Breast epithelium (tissue), 4 donors: ENCODE measurements at regions not wholly inside any gene's neighbourhood (a gene's known extent, or its start where the extent isn't known, plus 50 kb on each side); places are given as distances from the start of the nearest gene placed in this dataset.

Experiments
- DNase-seq, 2 donors: peaks; one replicate each; pipeline ENCODE4 v3.0.0-alpha.2; 2019; ENCODE audit warnings: low spot score in 2 of 2
- H3K27ac ChIP-seq, 2 donors: fragments of 200-600 bp; sonication (generic) in 1 of 2; one replicate each; pipeline ENCODE4 v1.5.1; 2016 to 2019; ENCODE audit warnings: mild to moderate bottlenecking in 1 of 2
- H3K27me3 ChIP-seq, 2 donors: fragments of 200-600 bp; sonication (generic) in 1 of 2; one replicate each; pipeline versions ENCODE4 v1.5.1 to v1.6.0; 2017 to 2019; ENCODE audit warnings: control low read depth in 1 of 2, mild to moderate bottlenecking in 1 of 2
- H3K36me3 ChIP-seq: fragments of 200-600 bp; one replicate; pipeline ENCODE4 v1.5.1; 2019
- H3K4me1 ChIP-seq, 2 donors: fragments of 200-600 bp; sonication (generic); one replicate each; pipeline ENCODE4 v1.5.1; 2016 to 2019; ENCODE audit warnings: control low read depth in 1 of 2
- H3K4me3 ChIP-seq, 3 donors: fragments of 200-600 bp; sonication (generic); 1 replicate in 2 of 3; 2 replicates in 1 of 3; pipeline ENCODE4 v1.5.1; 2016 to 2019; ENCODE audit warnings: mild to moderate bottlenecking in 3 of 3, moderate library complexity in 2 of 3
- H3K9me3 ChIP-seq, 2 donors: fragments of 200-600 bp; sonication (generic) in 1 of 2; one replicate each; pipeline ENCODE4 v1.5.1; 2016 to 2019; ENCODE audit warnings: control low read depth in 1 of 2
- POLR2A ChIP-seq: fragments of 450-650 bp; IDR thresholded peaks from one replicate; pipeline ENCODE4 v1.6.1; 2016; ENCODE audit warnings: antibody characterized with exemption, mild to moderate bottlenecking, moderate library complexity
- POLR2AphosphoS5 ChIP-seq, 3 donors: sonication (generic); formaldehyde crosslinking; IDR thresholded peaks; one replicate each; pipeline ENCODE4 v1.6.1; 2017; ENCODE audit warnings: antibody characterized with exemption in 3 of 3
- intact Hi-C: fragments of 100-400 bp; cut with DNase I; formaldehyde crosslinking; loops from one replicate; pipeline ENCODE4 v1.15.1; 2023; ENCODE audit warnings: low total_unique reads
- TF ChIP-seq, protein P1 (sequence below), 3 donors: fragments of 450-650 bp; IDR thresholded peaks; one replicate each; pipeline ENCODE4 v1.5.1; 2016 to 2017; ENCODE audit warnings: antibody characterized with exemption in 3 of 3, mild to moderate bottlenecking in 3 of 3, moderate library complexity in 3 of 3

GRCh38 chr14:49425921-49426320 lies 160.3 kb downstream of the RPS29 start:
- TF ChIP-seq POLR2AphosphoS5 (IDR thresholded peaks at IDR 0.05) (no peak), POLR2A (no peak)
- TF ChIP-seq, protein P1, sequence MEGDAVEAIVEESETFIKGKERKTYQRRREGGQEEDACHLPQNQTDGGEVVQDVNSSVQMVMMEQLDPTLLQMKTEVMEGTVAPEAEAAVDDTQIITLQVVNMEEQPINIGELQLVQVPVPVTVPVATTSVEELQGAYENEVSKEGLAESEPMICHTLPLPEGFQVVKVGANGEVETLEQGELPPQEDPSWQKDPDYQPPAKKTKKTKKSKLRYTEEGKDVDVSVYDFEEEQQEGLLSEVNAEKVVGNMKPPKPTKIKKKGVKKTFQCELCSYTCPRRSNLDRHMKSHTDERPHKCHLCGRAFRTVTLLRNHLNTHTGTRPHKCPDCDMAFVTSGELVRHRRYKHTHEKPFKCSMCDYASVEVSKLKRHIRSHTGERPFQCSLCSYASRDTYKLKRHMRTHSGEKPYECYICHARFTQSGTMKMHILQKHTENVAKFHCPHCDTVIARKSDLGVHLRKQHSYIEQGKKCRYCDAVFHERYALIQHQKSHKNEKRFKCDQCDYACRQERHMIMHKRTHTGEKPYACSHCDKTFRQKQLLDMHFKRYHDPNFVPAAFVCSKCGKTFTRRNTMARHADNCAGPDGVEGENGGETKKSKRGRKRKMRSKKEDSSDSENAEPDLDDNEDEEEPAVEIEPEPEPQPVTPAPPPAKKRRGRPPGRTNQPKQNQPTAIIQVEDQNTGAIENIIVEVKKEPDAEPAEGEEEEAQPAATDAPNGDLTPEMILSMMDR (IDR thresholded peaks at IDR 0.05), result no peak
- DNase-seq, result no peak
- Histone ChIP-seq H3K36me3 (no peaks in the 10 kb centered on the region), H3K27me3 (no peaks in the 10 kb centered on the region), H3K4me1 (no peaks in the 10 kb centered on the region), H3K4me3 (no peak overlapping the region), H3K9me3 (peaks cover 0 to 3% of the 10 kb centered on the region in 2 donors), H3K27ac (no peak overlapping the region)
- intact Hi-C loops, result no loop called here

GRCh38 chr14:49424436-49425331 lies 161.5 kb downstream of the RPS29 start:
- DNase-seq, result no peak

DNA sequence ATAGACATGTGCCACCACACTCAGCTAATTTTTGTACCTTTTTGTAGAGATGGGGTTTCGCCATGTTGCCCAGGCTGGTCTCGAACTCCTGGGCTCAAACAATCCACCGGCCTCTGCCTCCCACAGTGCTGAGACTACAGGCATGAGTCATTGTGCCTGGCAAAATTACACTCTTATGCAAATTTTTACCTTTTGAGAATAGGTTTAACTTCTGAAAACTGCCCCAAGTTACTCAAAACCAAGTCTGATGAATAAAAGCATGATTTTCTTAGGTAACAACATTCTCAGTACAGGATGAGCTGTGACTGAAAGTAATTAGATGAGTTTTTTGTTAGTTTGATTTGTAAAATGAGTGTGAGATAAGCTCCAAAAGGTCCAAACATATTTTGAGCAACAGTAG lies 166.0 kb downstream of the RPS29 start:
- intact Hi-C loops, result no loop called here
- no peak for DNase-seq
- TF ChIP-seq, protein P1 (IDR thresholded peaks at IDR 0.05), result no peak
- no peak for TF ChIP-seq POLR2AphosphoS5 (IDR thresholded peaks at IDR 0.05)
- no peak for TF ChIP-seq POLR2A
- no peak overlapping the region for H3K4me3 ChIP-seq
- no peaks in the 10 kb centered on the region for H3K36me3 ChIP-seq
- H3K4me1 ChIP-seq, result no peaks in the 10 kb centered on the region
- no peak overlapping the region for H3K27ac ChIP-seq
- H3K27me3 ChIP-seq, result no peaks in the 10 kb centered on the region
- no peaks in the 10 kb centered on the region for H3K9me3 ChIP-seq

More at GRCh38 chr14:49424436-49425331, 161.5 kb downstream of the RPS29 start:
- intact Hi-C loops, result no loop called here
- Histone ChIP-seq H3K4me3 (no peak overlapping the region), H3K27ac (no peak overlapping the region), H3K9me3 (no peaks in the 10 kb centered on the region), H3K4me1 (no peaks in the 10 kb centered on the region), H3K36me3 (no peaks in the 10 kb centered on the region), H3K27me3 (no peaks in the 10 kb centered on the region)
- TF ChIP-seq POLR2AphosphoS5 (IDR thresholded peaks at IDR 0.05) (no peak), POLR2A (no peak)
- TF ChIP-seq, protein P1 (IDR thresholded peaks at IDR 0.05), result no peak

GRCh38 chr14:49418789-49419188 lies 167.4 kb downstream of the RPS29 start:
- Histone ChIP-seq H3K4me1 (no peaks in the 10 kb centered on the region), H3K27me3 (no peaks in the 10 kb centered on the region), H3K4me3 (no peak overlapping the region), H3K9me3 (no peaks in the 10 kb centered on the region), H3K27ac (no peak overlapping the region), H3K36me3 (no peaks in the 10 kb centered on the region)
- TF ChIP-seq POLR2A (no peak), POLR2AphosphoS5 (IDR thresholded peaks at IDR 0.05) (no peak)
- TF ChIP-seq, protein P1 (IDR thresholded peaks at IDR 0.05), result no peak
- DNase-seq, result no peak
- intact Hi-C loops, result no loop called here

DNA sequence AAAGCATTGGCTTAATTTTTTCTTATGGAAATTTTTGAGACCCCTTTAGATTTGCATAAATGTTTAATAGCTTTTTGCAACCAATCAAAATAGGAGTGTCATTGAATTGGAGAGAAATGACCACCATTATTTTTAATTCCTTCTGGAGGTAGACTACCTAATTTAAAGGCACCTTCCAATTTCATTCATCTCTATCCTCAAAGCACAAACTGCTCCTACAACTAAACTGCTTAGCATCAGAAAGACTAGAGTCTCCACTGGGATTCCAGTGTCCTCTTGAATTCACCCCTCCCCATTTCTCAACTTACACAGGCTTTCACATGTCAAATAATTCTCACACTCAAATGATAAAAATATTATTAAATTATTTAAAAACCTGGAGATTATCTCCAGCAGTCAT lies 168.4 kb downstream of the RPS29 start:
- DNase-seq, result no peak
- Histone ChIP-seq H3K27me3 (no peaks in the 10 kb centered on the region), H3K4me1 (no peaks in the 10 kb centered on the region), H3K4me3 (no peak overlapping the region), H3K9me3 (no peaks in the 10 kb centered on the region), H3K36me3 (no peaks in the 10 kb centered on the region), H3K27ac (no peak overlapping the region)
- intact Hi-C loops, result no loop called here
- no peak for TF ChIP-seq POLR2A
- TF ChIP-seq POLR2AphosphoS5 (IDR thresholded peaks at IDR 0.05), result no peak
